Esophagus muscularis mucosa (tissue), 4 donors: ENCODE measurements at regions not wholly inside any gene's neighbourhood (a gene's known extent, or its start where the extent isn't known, plus 50 kb on each side); places are given as distances from the start of the nearest gene placed in this dataset.

Experiments used
- DNase-seq: peaks from one replicate; pipeline ENCODE4 v3.0.0-alpha.2; 2017; ENCODE audit errors: extremely low spot score
- H3K27ac ChIP-seq, 4 donors: fragments of 200-600 bp; sonication (generic); replicated peaks in 1 of 4; 1 replicate in 3 of 4; 2 replicates in 1 of 4; pipeline ENCODE4 v1.5.1; 2016 to 2019; ENCODE audit warnings: mild to moderate bottlenecking in 1 of 4
- H3K27me3 ChIP-seq, 4 donors: fragments of 200-600 bp; sonication (generic); one replicate each; pipeline versions ENCODE4 v1.5.1 to v1.6.0; 2016 to 2019
- H3K36me3 ChIP-seq, 4 donors: fragments of 200-600 bp; sonication (generic); one replicate each; pipeline ENCODE4 v1.5.1; 2016 to 2019
- H3K4me1 ChIP-seq, 4 donors: fragments of 200-600 bp; sonication (generic); one replicate each; pipeline ENCODE4 v1.5.1; 2016 to 2019
- H3K4me3 ChIP-seq, 4 donors: fragments of 200-600 bp; sonication (generic); 1 replicate in 2 of 4; 2 replicates in 2 of 4; pipeline ENCODE4 v1.5.1; 2016 to 2019; ENCODE audit warnings: mild to moderate bottlenecking in 4 of 4, moderate library complexity in 1 of 4
- H3K9me3 ChIP-seq, 4 donors: fragments of 200-600 bp; sonication (generic); 1 replicate in 3 of 4; 2 replicates in 1 of 4; pipeline ENCODE4 v1.5.1; 2016 to 2019
- EP300 ChIP-seq: sonication (generic); formaldehyde crosslinking; IDR thresholded peaks from one replicate; pipeline ENCODE4 v1.6.1; 2017; ENCODE audit warnings: antibody characterized with exemption
- POLR2A ChIP-seq: fragments of 450-650 bp; IDR thresholded peaks from one replicate; pipeline ENCODE4 v1.6.1; 2017; ENCODE audit warnings: antibody characterized with exemption, moderate library complexity, mild to moderate bottlenecking, low read depth
- POLR2AphosphoS5 ChIP-seq, 2 donors: sonication (generic); formaldehyde crosslinking; IDR thresholded peaks; one replicate each; pipeline ENCODE4 v1.6.1; 2017; ENCODE audit warnings: antibody characterized with exemption in 2 of 2
- WGBS: methylation state at CpG from one replicate; pipeline ENCODE4 v1.1.5; 2018; 5-methylcytosine and 5-hydroxymethylcytosine counted together
- intact Hi-C: fragments of 100-400 bp; cut with DNase I; formaldehyde crosslinking; loops from one replicate; pipeline ENCODE4 v1.15.1; 2023
- TF ChIP-seq, protein P1 (sequence below), 3 experiments: fragments of 200-600 bp in 2 of 3; fragments of 450-650 bp in 1 of 3; sonication (generic) in 2 of 3; IDR thresholded peaks; one replicate each; pipeline ENCODE4 v1.5.1; 2017 to 2019; ENCODE audit warnings: antibody characterized with exemption in 3 of 3, mild to moderate bottlenecking in 2 of 3, moderate library complexity in 1 of 3

- H3K9me3 ChIP-seq: no peaks in the 10 kb centered on the region
- TF ChIP-seq, protein P1, sequence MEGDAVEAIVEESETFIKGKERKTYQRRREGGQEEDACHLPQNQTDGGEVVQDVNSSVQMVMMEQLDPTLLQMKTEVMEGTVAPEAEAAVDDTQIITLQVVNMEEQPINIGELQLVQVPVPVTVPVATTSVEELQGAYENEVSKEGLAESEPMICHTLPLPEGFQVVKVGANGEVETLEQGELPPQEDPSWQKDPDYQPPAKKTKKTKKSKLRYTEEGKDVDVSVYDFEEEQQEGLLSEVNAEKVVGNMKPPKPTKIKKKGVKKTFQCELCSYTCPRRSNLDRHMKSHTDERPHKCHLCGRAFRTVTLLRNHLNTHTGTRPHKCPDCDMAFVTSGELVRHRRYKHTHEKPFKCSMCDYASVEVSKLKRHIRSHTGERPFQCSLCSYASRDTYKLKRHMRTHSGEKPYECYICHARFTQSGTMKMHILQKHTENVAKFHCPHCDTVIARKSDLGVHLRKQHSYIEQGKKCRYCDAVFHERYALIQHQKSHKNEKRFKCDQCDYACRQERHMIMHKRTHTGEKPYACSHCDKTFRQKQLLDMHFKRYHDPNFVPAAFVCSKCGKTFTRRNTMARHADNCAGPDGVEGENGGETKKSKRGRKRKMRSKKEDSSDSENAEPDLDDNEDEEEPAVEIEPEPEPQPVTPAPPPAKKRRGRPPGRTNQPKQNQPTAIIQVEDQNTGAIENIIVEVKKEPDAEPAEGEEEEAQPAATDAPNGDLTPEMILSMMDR (IDR thresholded peaks at IDR 0.05): no peak
- TF ChIP-seq POLR2A (no peak), EP300 (no peak), POLR2AphosphoS5 (IDR thresholded peaks at IDR 0.05) (no peak)
- H3K27me3 ChIP-seq: no peaks in the 10 kb centered on the region
- intact Hi-C loops: no loop called here
- 50% methylated on average over 1 of the region's 1 CpG for WGBS
- no peaks in the 10 kb centered on the region for H3K4me1 ChIP-seq
- no peaks in the 10 kb centered on the region for H3K36me3 ChIP-seq
- DNase-seq: no peak
- H3K27ac ChIP-seq: no peak overlapping the region
- no peak overlapping the region for H3K4me3 ChIP-seq
Measured at GRCh38 chr5:104942735-104943134, 1380.1 kb upstream of the NUDT12 start.

DNA sequence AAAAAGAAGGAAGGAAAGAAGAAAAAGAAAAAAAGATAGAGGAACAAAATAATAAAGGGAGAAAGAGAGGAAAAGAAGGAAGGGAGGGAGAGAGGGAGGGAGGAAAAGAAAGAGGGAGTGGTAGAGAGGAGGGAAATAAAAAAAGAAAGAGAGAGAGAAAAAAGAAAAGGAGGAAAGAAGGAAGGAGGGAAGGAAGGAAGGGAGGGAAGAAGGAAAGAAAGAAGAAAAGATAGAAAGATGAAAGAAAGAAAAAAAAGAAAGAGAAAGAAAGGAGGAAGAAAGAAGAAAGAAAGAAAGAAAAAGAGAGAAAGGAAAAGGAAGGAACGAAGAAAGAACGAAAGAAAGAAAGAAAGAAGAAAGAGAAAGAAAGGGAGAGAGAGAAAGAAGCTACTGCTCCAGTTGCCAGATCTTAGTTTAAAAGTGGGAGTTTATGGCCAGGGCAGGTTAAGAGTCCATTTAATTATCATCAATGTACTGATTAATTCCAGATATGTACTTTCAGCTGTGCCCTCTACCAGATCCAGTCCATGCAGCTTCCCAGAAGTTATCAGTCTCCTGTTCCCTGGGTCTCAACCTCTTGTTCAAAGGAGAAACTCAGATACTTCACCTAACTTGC, 1378.5 kb upstream of the NUDT12 start:
- Histone ChIP-seq H3K4me1 (no peaks in the 10 kb centered on the region), H3K4me3 (no peak overlapping the region), H3K27me3 (no peaks in the 10 kb centered on the region), H3K36me3 (no peaks in the 10 kb centered on the region), H3K27ac (no peak overlapping the region), H3K9me3 (no peaks in the 10 kb centered on the region)
- DNase-seq: no peak
- no peak for TF ChIP-seq POLR2AphosphoS5 (IDR thresholded peaks at IDR 0.05)
- TF ChIP-seq EP300: no peak
- no peak for TF ChIP-seq POLR2A
- TF ChIP-seq, protein P1 (IDR thresholded peaks at IDR 0.05): no peak
- 89% methylated on average over 2 of the region's 2 CpGs for WGBS
- intact Hi-C loops: no loop called here

GRCh38 chr5:104937598-104937997, 1375.0 kb upstream of the NUDT12 start:
- no peak for TF ChIP-seq POLR2AphosphoS5 (IDR thresholded peaks at IDR 0.05)
- TF ChIP-seq, protein P1 (IDR thresholded peaks at IDR 0.05): no peak
- no peak for TF ChIP-seq EP300
- no peak for TF ChIP-seq POLR2A
- WGBS: 89% methylated on average over 1 of the region's 1 CpG
- no peaks in the 10 kb centered on the region for H3K4me1 ChIP-seq
- no peaks in the 10 kb centered on the region for H3K36me3 ChIP-seq
- no peaks in the 10 kb centered on the region for H3K27me3 ChIP-seq
- H3K4me3 ChIP-seq: no peak overlapping the region
- H3K27ac ChIP-seq: no peak overlapping the region
- DNase-seq: no peak
- intact Hi-C loops: no loop called here
- H3K9me3 ChIP-seq: no peaks in the 10 kb centered on the region

- H3K4me3 ChIP-seq: no peak overlapping the region
- DNase-seq: no peak
- H3K27me3 ChIP-seq: no peaks in the 10 kb centered on the region
- no peaks in the 10 kb centered on the region for H3K4me1 ChIP-seq
- TF ChIP-seq, protein P1 (IDR thresholded peaks at IDR 0.05): no peak
- TF ChIP-seq POLR2A: no peak
- TF ChIP-seq EP300: no peak
- no peak for TF ChIP-seq POLR2AphosphoS5 (IDR thresholded peaks at IDR 0.05)
- no peaks in the 10 kb centered on the region for H3K9me3 ChIP-seq
- H3K27ac ChIP-seq: no peak overlapping the region
- H3K36me3 ChIP-seq: no peaks in the 10 kb centered on the region
- intact Hi-C loops: no loop called here
- WGBS: 94% methylated on average over 2 of the region's 2 CpGs
Measured at GRCh38 chr5:104932431-104932830, 1369.8 kb upstream of the NUDT12 start.
